ENCODE measurements at regions not wholly inside any gene's neighbourhood (a gene's known extent, or its start where the extent isn't known, plus 50 kb on each side); places are given as distances from the start of the nearest gene placed in this dataset.

DNA sequence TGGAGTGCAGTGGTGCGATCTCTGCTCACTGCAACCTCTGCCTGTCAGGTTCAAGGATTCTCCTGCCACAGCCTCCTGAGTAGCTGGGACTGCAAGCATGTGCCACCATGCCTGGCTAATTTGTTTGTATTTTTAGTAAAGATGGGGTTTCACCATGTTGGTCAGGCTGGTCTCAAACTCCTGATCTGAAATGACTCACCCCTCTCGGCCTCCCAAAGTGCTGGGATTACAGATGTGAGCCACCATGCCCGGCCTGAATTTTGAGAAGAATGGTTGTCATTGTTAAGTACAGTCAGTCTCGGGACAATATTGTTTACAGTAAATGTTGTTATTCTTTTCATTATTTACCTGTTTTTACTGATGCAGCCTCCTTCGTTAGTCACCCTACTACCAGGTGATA, 1226.2 kb upstream of the TENM3 start:
- POLR2A ChIA-PET: no interaction called here
- intact Hi-C loops (cut with micrococcal nuclease; ENCODE audit: unreplicated experiment): no loop called here
- Histone ChIP-seq H3K4me1 (no peaks in the 10 kb centered on the region), H3K27me3 (replicated peaks; ENCODE audit: control insufficient read depth, insufficient read depth, low read length) (no peaks in the 10 kb centered on the region), H3K36me3 (ENCODE audit: control insufficient read depth, insufficient read depth, low read length) (no peaks in the 10 kb centered on the region), H3K4me3 (ENCODE audit: low read depth, low read length) (no peak overlapping the region), H3K9me3 (no peaks in the 10 kb centered on the region)
- no peak for DNase-seq
- Mint-ChIP-seq H3K4me1 (ENCODE audit: low read depth, unreplicated experiment) (no peaks in the 10 kb centered on the region), H3K4me3 (ENCODE audit: unreplicated experiment) (no peak overlapping the region), H3K36me3 (ENCODE audit: insufficient read depth, unreplicated experiment) (no peaks in the 10 kb centered on the region), H3K9me3 (ENCODE audit: unreplicated experiment) (peaks cover 14% of the 10 kb centered on the region), H3K27ac (ENCODE audit: unreplicated experiment) (no peak overlapping the region), H3K27me3 (ENCODE audit: insufficient read depth, unreplicated experiment) (no peaks in the 10 kb centered on the region)
- BruUV-seq (replicated peaks): no TSS peak
- TF ChIP-seq, protein P1, sequence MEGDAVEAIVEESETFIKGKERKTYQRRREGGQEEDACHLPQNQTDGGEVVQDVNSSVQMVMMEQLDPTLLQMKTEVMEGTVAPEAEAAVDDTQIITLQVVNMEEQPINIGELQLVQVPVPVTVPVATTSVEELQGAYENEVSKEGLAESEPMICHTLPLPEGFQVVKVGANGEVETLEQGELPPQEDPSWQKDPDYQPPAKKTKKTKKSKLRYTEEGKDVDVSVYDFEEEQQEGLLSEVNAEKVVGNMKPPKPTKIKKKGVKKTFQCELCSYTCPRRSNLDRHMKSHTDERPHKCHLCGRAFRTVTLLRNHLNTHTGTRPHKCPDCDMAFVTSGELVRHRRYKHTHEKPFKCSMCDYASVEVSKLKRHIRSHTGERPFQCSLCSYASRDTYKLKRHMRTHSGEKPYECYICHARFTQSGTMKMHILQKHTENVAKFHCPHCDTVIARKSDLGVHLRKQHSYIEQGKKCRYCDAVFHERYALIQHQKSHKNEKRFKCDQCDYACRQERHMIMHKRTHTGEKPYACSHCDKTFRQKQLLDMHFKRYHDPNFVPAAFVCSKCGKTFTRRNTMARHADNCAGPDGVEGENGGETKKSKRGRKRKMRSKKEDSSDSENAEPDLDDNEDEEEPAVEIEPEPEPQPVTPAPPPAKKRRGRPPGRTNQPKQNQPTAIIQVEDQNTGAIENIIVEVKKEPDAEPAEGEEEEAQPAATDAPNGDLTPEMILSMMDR (IDR thresholded peaks at IDR 0.05; ENCODE audit: insufficient read depth in 1 of 2, low read depth in 1 of 2, low read length in 1 of 2, severe bottlenecking in 1 of 2, unreplicated experiment in 1 of 2): no peak
- CTCF ChIA-PET: no interaction called here

DNA sequence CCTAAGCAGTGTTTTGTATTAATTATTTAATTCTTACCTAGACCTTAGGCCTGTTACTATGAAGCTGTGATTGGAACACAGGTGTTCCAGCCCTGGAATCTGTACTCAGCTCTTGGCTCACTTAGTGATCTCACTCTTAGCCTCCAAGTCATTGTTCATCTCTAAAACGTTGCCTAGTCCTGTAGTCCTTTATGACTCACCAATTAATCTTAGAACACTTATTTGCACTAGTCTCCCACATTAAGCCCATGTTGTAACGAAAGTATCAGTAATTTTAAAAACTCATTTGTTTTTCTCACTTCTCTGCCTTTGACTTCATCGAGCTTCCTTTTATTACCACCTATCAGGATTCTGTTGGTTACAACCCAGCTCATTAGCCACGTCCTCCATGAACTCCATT, 1224.7 kb upstream of the TENM3 start:
- no peak overlapping the region for H3K4me3 Mint-ChIP-seq (ENCODE audit: unreplicated experiment)
- BruUV-seq (replicated peaks): no TSS peak
- H3K4me1 Mint-ChIP-seq (ENCODE audit: low read depth, unreplicated experiment): no peaks in the 10 kb centered on the region
- intact Hi-C loops (cut with micrococcal nuclease; ENCODE audit: unreplicated experiment): no loop called here
- ChIA-PET POLR2A (interaction anchor here (0.5 kb wide), 1 partner anchor 1125 kb away, joined by 3 read pairs; no protein-coding TSS in a partner anchor), CTCF (no interaction called here)
- no peaks in the 10 kb centered on the region for H3K9me3 ChIP-seq
- peaks cover 14% of the 10 kb centered on the region for H3K9me3 Mint-ChIP-seq (ENCODE audit: unreplicated experiment)
- H3K36me3 ChIP-seq (ENCODE audit: control insufficient read depth, insufficient read depth, low read length): no peaks in the 10 kb centered on the region
- TF ChIP-seq, protein P1 (IDR thresholded peaks at IDR 0.05; ENCODE audit: insufficient read depth in 1 of 2, low read depth in 1 of 2, low read length in 1 of 2, severe bottlenecking in 1 of 2, unreplicated experiment in 1 of 2): no peak
- H3K4me1 ChIP-seq: no peaks in the 10 kb centered on the region
- no peak for DNase-seq
- H3K4me3 ChIP-seq (ENCODE audit: low read depth, low read length): no peak overlapping the region
- no peaks in the 10 kb centered on the region for H3K36me3 Mint-ChIP-seq (ENCODE audit: insufficient read depth, unreplicated experiment)
- H3K27ac Mint-ChIP-seq (ENCODE audit: unreplicated experiment): no peak overlapping the region
- no peaks in the 10 kb centered on the region for H3K27me3 Mint-ChIP-seq (ENCODE audit: insufficient read depth, unreplicated experiment)
- no peaks in the 10 kb centered on the region for H3K27me3 ChIP-seq (replicated peaks; ENCODE audit: control insufficient read depth, insufficient read depth, low read length)

DNA sequence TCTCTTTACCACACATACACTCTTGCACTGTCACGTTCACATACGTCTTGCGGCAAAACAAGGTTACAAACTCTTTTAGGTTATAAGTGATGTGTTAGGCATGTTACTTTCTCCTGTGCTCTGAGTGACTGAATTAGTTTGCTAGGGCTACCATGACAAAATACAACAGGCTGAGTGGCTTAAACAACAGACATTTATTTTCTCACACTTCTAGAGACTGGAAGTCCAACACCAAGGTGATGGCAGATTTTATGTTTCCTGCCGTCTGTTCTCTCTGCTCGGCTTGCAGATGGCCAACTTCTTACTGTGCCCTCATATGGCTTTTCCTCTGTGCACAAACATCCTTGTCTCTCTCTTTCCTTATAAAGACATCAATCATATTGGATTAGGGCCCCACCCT, 1224.3 kb upstream of the TENM3 start:
- Histone ChIP-seq H3K27me3 (replicated peaks; ENCODE audit: control insufficient read depth, insufficient read depth, low read length) (no peaks in the 10 kb centered on the region), H3K36me3 (ENCODE audit: control insufficient read depth, insufficient read depth, low read length) (no peaks in the 10 kb centered on the region), H3K4me3 (ENCODE audit: low read depth, low read length) (no peak overlapping the region), H3K9me3 (no peaks in the 10 kb centered on the region), H3K4me1 (no peaks in the 10 kb centered on the region)
- intact Hi-C loops (cut with micrococcal nuclease; ENCODE audit: unreplicated experiment): no loop called here
- no peak overlapping the region for H3K4me3 Mint-ChIP-seq (ENCODE audit: unreplicated experiment)
- no peak overlapping the region for H3K27ac Mint-ChIP-seq (ENCODE audit: unreplicated experiment)
- H3K27me3 Mint-ChIP-seq (ENCODE audit: insufficient read depth, unreplicated experiment): no peaks in the 10 kb centered on the region
- peaks cover 12% of the 10 kb centered on the region for H3K9me3 Mint-ChIP-seq (ENCODE audit: unreplicated experiment)
- ChIA-PET CTCF (no interaction called here), POLR2A (interaction anchor here (0.5 kb wide), 1 partner anchor 1125 kb away, joined by 3 read pairs; no protein-coding TSS in a partner anchor)
- BruUV-seq (replicated peaks): no TSS peak
- H3K4me1 Mint-ChIP-seq (ENCODE audit: low read depth, unreplicated experiment): no peaks in the 10 kb centered on the region
- TF ChIP-seq, protein P1 (IDR thresholded peaks at IDR 0.05; ENCODE audit: insufficient read depth in 1 of 2, low read depth in 1 of 2, low read length in 1 of 2, severe bottlenecking in 1 of 2, unreplicated experiment in 1 of 2): no peak
- H3K36me3 Mint-ChIP-seq (ENCODE audit: insufficient read depth, unreplicated experiment): no peaks in the 10 kb centered on the region
- no peak for DNase-seq

All from Caco-2 (cell line).